Dedifferentiated amniotic fluid mesenchymal stem cell (primary cell): ENCODE measurements at regions not wholly inside any gene's neighbourhood (a gene's known extent, or its start where the extent isn't known, plus 50 kb on each side); places are given as distances from the start of the nearest gene placed in this dataset.
A peak's percentile ranks its signal among the peaks of the same experiment; 100 is the strongest.

Experiments
- DNase-seq: peaks from one replicate; pipeline ENCODE4 v3.0.0-alpha.2; 2016; ENCODE audit errors: extremely low spot score

- no peak for DNase-seq
Measured at GRCh38 chr13:84455143-84455905, 573.0 kb upstream of the SLITRK1 start.

DNA sequence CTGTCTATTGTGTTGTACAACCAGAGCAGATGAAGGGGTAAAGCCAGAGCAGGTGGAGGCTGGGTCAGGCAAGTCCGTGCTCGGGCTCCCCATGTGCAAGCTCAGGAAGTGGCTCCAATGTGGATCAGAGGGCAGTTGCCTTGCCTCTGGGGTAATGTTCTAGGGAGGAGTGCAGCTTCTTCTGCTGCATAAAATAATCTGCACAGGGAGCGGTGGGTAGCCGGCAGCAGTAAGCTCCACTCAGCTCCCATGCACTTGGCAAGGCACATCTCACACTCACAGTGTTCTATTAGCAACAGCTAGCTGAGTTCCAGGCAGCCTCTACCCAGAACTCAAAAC is 565.3 kb upstream of the SLITRK1 start:
- DNase-seq, result no peak

- DNase-seq, result no peak
Measured at GRCh38 chr13:84446972-84447639, 564.8 kb upstream of the SLITRK1 start.

GRCh38 chr13:84445776-84446175 is 563.5 kb upstream of the SLITRK1 start:
- DNase-seq, result no peak

DNA sequence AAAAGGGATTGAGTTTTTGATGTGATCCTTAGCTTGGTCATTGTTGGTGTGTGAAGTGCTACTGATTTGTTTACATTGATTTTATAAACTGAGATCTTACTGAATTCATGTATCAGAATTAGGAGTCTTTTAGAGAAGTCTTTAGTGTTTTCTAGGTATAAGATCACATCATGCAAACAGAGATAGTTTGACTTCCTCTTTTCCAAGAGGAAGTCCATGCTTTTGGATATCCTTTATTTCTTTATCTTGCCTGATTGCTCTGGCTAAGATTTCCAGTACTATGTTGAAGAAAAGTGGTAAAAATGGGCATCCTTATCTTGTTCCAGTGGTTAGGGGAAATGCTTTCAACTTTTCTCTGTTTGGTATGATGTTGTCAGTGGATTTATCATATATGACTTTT is 561.2 kb upstream of the SLITRK1 start:
- no peak for DNase-seq

GRCh38 chr13:84439108-84439507 is 556.8 kb upstream of the SLITRK1 start:
- no peak for DNase-seq

GRCh38 chr13:84433024-84433423 is 550.8 kb upstream of the SLITRK1 start:
- DNase-seq, result peak; percentile 43

DNA sequence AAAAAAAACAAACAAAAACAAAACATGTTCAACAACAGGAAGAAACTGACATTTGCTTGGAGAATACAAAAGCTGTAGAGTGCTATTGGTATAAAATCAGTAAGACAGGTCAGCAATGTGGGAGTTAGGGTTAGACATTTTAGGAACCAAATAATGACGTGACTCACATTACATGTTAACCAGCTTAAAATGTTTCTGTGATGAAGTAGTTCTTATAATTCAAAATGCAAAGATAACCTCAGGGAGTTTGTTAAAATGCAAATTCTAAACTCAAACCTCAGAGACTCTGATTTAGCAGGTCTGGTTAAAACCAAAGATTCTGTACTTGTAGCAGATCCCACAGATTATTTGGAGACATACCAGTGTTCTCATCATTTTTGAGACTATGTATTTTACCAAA is 549.4 kb upstream of the SLITRK1 start:
- peak; percentile 51 for DNase-seq

- peak; percentile 34 for DNase-seq
Measured at GRCh38 chr13:84430446-84430845, 548.2 kb upstream of the SLITRK1 start.

DNA sequence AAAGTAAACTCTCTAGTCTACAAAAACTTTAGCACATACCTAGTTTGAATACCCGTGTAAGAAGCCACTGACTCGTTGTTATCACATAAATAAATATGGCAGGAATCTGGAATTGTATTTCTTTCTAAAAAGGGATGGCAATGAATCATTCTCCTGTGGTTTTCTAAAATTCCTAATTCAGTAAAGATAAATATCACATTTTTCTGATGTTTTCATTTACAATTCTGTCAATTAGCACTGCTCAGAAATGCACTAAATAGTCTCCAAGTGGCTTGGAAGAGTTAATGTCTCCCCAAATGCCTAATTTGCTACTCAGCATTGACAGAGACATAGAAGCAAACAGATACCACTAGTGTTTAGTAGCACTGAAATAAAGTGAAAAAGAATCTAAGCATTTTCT is 547.7 kb upstream of the SLITRK1 start:
- peak; percentile 76 for DNase-seq

- DNase-seq, result no peak
Measured at GRCh38 chr13:84418041-84418440, 535.8 kb upstream of the SLITRK1 start.

DNA sequence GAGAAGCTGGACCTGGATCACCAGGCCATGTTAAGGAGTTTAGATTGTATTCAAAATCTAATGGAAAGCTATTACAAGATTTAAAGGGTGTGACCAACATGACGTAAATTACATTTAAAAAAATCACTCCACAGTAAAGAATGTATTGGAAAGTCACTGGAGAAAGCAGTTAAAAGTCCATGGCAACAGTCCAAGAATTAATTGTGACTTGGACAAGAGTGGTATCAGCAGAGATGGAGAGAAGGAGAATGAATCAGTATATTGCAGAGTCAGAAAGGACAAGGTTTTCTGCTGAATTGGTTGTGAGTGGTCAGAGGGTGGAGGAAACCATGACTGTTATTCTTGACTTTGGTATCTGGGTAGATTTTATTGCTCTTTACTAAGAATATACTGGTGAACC is 535.1 kb upstream of the SLITRK1 start:
- no peak for DNase-seq

- DNase-seq, result no peak
Measured at GRCh38 chr13:84413016-84413415, 530.7 kb upstream of the SLITRK1 start.

GRCh38 chr13:84405286-84405685 is 523.0 kb upstream of the SLITRK1 start:
- DNase-seq, result no peak

DNA sequence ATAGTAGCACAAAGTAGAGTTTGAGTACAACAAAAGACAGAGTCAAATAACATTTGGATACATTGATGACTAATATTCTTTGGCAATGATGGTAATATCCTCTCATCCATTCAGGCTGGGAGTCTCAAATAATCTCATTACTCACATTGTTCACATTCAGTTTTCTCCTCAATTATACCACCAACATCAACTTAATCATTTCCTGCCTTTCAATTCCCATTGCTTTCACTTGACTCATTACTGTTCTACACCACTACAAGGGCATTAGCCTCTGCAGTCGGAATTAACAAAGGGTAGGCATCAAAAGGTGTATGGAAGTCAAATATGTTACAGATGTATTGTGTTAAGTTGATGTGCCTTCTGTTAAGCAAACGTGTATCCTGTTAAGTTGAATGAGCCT is 518.4 kb upstream of the SLITRK1 start:
- DNase-seq, result peak; percentile 19

DNA sequence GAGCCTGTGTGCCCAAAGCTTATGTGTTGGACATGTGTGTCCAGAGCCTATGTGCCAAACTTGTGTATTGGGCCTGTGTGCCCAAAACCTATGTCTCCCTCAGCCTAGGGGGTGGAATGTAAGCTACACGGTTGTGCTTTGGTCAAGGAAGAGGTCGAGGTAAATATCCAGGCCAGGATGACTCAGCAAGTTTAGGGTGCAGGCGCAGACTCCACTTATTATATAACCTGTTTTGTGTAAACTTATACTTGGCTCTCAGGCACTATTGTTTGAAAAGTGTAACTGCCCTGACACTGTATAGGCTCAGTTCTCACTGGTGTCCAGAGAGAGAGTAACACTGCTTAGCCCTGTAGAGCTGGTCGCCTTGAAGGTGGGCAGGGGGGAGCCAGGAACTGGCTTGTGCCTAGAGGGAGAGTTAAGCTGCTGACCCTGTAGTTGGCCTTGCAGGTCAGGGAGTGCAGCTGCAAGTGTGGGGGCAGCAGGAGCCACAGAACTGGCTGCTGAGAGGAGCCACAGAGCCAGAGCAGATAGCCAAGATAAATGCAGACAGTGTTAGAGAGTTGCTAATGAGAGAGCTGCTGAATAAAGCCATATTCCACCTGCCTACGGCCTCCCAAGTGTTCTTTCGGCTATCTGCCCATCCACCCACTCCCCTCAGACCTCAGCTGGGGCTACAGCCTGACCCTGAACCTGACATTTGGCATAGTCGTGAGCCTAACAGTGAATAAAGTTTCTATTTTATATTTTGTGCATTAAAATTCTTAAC is 517.2 kb upstream of the SLITRK1 start:
- DNase-seq, result no peak

DNA sequence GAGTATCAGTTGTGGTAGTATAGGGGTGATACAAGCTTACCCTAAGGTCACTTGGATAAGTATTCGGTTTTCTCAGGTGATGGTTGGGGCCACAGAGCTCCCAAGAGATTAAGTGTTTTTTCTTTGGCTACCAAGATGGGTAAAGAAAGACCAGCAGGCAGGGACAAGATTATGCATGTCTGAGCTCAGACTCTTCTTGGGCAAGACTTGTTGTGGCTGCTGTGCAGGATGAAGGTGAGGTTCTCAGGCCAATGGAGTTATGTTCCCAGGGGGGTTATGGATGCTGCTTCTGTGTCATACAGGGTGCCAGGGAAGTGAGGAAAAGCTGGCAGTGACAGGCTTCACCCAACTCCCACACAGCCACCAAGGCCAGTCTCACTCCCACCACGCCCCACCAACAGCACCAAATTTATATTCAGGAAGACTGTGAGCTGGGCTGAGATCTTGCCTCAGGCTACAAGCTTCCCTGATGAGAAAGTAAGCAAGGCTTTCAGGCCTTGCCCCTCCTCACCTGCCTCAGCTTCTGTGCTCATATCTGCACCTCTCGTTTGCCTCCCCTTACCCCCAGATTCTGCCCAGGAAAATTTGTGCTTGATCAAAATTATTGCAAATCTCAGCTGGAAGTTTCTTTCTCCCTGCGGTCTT is 511.8 kb upstream of the SLITRK1 start:
- DNase-seq, result no peak

GRCh38 chr13:84380866-84381265 is 498.6 kb upstream of the SLITRK1 start:
- no peak for DNase-seq

- no peak for DNase-seq
Measured at GRCh38 chr13:84377106-84377505, 494.8 kb upstream of the SLITRK1 start.

DNA sequence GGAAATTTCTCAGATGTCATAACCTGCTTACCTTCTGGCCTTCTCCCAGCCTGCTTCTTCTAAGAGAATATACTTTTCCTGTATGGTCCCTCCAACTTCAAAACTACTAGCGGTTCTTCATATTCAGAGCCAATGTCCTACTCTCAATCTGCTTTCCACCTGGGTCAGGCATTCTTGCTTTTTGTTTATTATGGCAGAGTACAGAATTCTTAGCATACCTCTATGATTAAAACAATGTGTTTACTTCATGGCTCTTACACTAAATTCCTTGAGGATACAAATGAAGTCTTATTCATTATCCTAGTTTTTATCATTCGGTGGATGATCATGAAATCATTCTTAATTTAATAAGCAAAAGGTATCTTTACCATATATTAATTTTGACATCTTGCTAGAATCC is 484.2 kb upstream of the SLITRK1 start:
- no peak for DNase-seq

- peak; percentile 22 for DNase-seq
Measured at GRCh38 chr13:84362777-84363176, 480.5 kb upstream of the SLITRK1 start.

DNA sequence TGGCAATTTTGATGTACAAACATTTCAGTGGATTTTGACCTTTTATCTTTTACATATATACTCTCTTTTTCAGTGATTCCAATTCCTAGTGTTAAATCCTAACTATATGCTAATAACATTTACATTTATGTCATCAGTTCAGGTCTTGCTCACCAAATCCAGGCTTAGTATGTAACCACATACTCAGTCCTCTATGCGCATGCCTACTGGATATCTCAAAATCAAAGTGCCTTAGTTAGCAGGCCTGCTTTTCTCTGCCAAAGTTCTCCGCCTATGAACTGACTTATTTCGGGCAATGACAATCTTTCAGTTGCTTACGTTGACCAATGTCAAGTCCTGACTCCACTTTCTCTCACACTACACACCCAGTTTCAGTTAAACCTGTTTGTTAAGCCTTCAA is 478.5 kb upstream of the SLITRK1 start:
- DNase-seq, result no peak
